Effector memory CD8-positive, alpha-beta T cell (primary cell): ENCODE measurements at regions not wholly inside any gene's neighbourhood (a gene's known extent, or its start where the extent isn't known, plus 50 kb on each side); places are given as distances from the start of the nearest gene placed in this dataset.
"Not testable (repeated sequence)": the region's sequence is repeated elsewhere in the genome, so short reads cannot be mapped to it uniquely, and the experiment has no call there.

Experiments used
- ATAC-seq: fragments of 150-1000 bp; cut with Tn5 transposase; replicated peaks from 2 replicates; pipeline ENCODE4 v1.10.0; 2021; ENCODE audit warnings: mild to moderate bottlenecking, moderate library complexity
- DNase-seq, 3 experiments: peaks; one replicate each; pipeline ENCODE4 v3.0.0; 2021
- H3K27ac Mint-ChIP-seq, 2 donors: one replicate each; pipeline ENCODE4 v1.8.0; 2022; ENCODE audit warnings: mild to moderate bottlenecking in 2 of 2, mixed read lengths in 2 of 2, moderate library complexity in 2 of 2
- H3K27me3 Mint-ChIP-seq, 2 donors: one replicate each; pipeline ENCODE4 v1.8.0; 2022; ENCODE audit warnings: mixed read lengths in 2 of 2
- H3K36me3 Mint-ChIP-seq: one replicate; pipeline ENCODE4 v1.8.0; 2022; ENCODE audit warnings: mild to moderate bottlenecking, moderate library complexity, mixed read lengths; ENCODE audit not compliant: insufficient read depth
- H3K4me1 Mint-ChIP-seq, 2 donors: one replicate each; pipeline ENCODE4 v1.8.0; 2022; ENCODE audit warnings: low read depth in 2 of 2, mixed read lengths in 2 of 2
- H3K4me3 Mint-ChIP-seq, 2 donors: one replicate each; pipeline ENCODE4 v1.8.0; 2022; ENCODE audit warnings: mild to moderate bottlenecking in 2 of 2, mixed read lengths in 2 of 2, moderate library complexity in 2 of 2
- H3K9me3 Mint-ChIP-seq, 2 donors: one replicate each; pipeline ENCODE4 v1.8.0; 2022; ENCODE audit warnings: mixed read lengths in 2 of 2

- Mint-ChIP-seq H3K9me3 (peaks cover 0 to 3% of the 10 kb centered on the region in 2 donors), H3K4me1 (peaks cover 7 to 8% of the 10 kb centered on the region in 2 donors), H3K36me3 (no peaks in the 10 kb centered on the region), H3K4me3 (no peak overlapping the region), H3K27ac (no peak overlapping the region), H3K27me3 (peaks cover 15 to 33% of the 10 kb centered on the region in 2 donors)
- ATAC-seq (no peak), DNase-seq (no peak)
These were observed 136.6 kb upstream of the SVIL start for GRCh38 chr10:29771376-29771775.

GRCh38 chr10:29769277-29769676 is 134.5 kb upstream of the SVIL start:
- ATAC-seq, H3K9me3 Mint-ChIP-seq, DNase-seq, H3K27ac Mint-ChIP-seq, H3K4me1 Mint-ChIP-seq, H3K4me3 Mint-ChIP-seq, H3K36me3 Mint-ChIP-seq: not testable (repeated sequence)
- peaks cover 9 to 25% of the 10 kb centered on the region in 2 donors for H3K27me3 Mint-ChIP-seq

GRCh38 chr10:29767968-29768367 is 133.2 kb upstream of the SVIL start:
- H3K4me3 Mint-ChIP-seq = no peak overlapping the region
- no peak for ATAC-seq
- no peaks in the 10 kb centered on the region for H3K9me3 Mint-ChIP-seq

GRCh38 chr10:29766753-29767152 is 132.0 kb upstream of the SVIL start:
- H3K4me1 Mint-ChIP-seq = no peaks in the 10 kb centered on the region
- DNase-seq (no peak), ATAC-seq (no peak)
- H3K36me3 Mint-ChIP-seq = no peaks in the 10 kb centered on the region
- H3K9me3 Mint-ChIP-seq = no peaks in the 10 kb centered on the region
- no peak overlapping the region for H3K27ac Mint-ChIP-seq
- H3K4me3 Mint-ChIP-seq = no peak overlapping the region
- peaks cover 9 to 17% of the 10 kb centered on the region in 2 donors for H3K27me3 Mint-ChIP-seq

More at GRCh38 chr10:29767968-29768367, 133.2 kb upstream of the SVIL start:
- H3K27ac Mint-ChIP-seq = no peak overlapping the region
- peaks cover 7 to 8% of the 10 kb centered on the region in 2 donors for H3K4me1 Mint-ChIP-seq
- peaks cover 9 to 18% of the 10 kb centered on the region in 2 donors for H3K27me3 Mint-ChIP-seq
- DNase-seq = no peak
- H3K36me3 Mint-ChIP-seq = no peaks in the 10 kb centered on the region

GRCh38 chr10:29765330-29765729 is 130.6 kb upstream of the SVIL start:
- DNase-seq (no peak), ATAC-seq (no peak)
- Mint-ChIP-seq H3K4me1 (no peaks in the 10 kb centered on the region), H3K27ac (no peak overlapping the region), H3K36me3 (no peaks in the 10 kb centered on the region), H3K9me3 (no peaks in the 10 kb centered on the region), H3K27me3 (peaks cover 7 to 8% of the 10 kb centered on the region in 2 donors), H3K4me3 (no peak overlapping the region)

GRCh38 chr10:29763396-29763795 is 128.6 kb upstream of the SVIL start:
- Mint-ChIP-seq H3K27ac (no peak overlapping the region), H3K4me1 (no peaks in the 10 kb centered on the region), H3K36me3 (no peaks in the 10 kb centered on the region), H3K27me3 (peaks cover 2% of the 10 kb centered on the region in 2 donors), H3K9me3 (no peaks in the 10 kb centered on the region), H3K4me3 (no peak overlapping the region)
- DNase-seq = no peak
- ATAC-seq = no peak

GRCh38 chr10:29761916-29762315 is 127.1 kb upstream of the SVIL start:
- Mint-ChIP-seq H3K4me1 (no peaks in the 10 kb centered on the region), H3K27me3 (peaks cover 16% of the 10 kb centered on the region in 2 donors), H3K4me3 (no peak overlapping the region), H3K27ac (no peak overlapping the region), H3K9me3 (no peaks in the 10 kb centered on the region), H3K36me3 (no peaks in the 10 kb centered on the region)
- ATAC-seq (no peak), DNase-seq (no peak)

- DNase-seq (no peak), ATAC-seq (no peak)
- Mint-ChIP-seq H3K36me3 (no peaks in the 10 kb centered on the region), H3K27ac (no peak overlapping the region), H3K4me1 (no peaks in the 10 kb centered on the region), H3K27me3 (peaks cover 16% of the 10 kb centered on the region in 2 donors), H3K9me3 (no peaks in the 10 kb centered on the region), H3K4me3 (no peak overlapping the region)
These were observed 125.5 kb upstream of the SVIL start for GRCh38 chr10:29760138-29760900.

GRCh38 chr10:29757551-29758297 is 123.0 kb upstream of the SVIL start:
- DNase-seq (no peak), ATAC-seq (no peak)
- Mint-ChIP-seq H3K27me3 (peaks cover 16 to 23% of the 10 kb centered on the region in 2 donors), H3K4me3 (no peak overlapping the region), H3K4me1 (no peaks in the 10 kb centered on the region), H3K27ac (no peak overlapping the region), H3K36me3 (no peaks in the 10 kb centered on the region), H3K9me3 (no peaks in the 10 kb centered on the region)

GRCh38 chr10:29756451-29756850 is 121.7 kb upstream of the SVIL start:
- H3K4me1 Mint-ChIP-seq = no peaks in the 10 kb centered on the region
- no peak for ATAC-seq
- no peak overlapping the region for H3K27ac Mint-ChIP-seq
- H3K9me3 Mint-ChIP-seq = no peaks in the 10 kb centered on the region
- DNase-seq = no peak
- no peaks in the 10 kb centered on the region for H3K36me3 Mint-ChIP-seq
- H3K4me3 Mint-ChIP-seq = no peak overlapping the region
- H3K27me3 Mint-ChIP-seq = peaks cover 16 to 23% of the 10 kb centered on the region in 2 donors

- peaks cover 24% of the 10 kb centered on the region in 2 donors for H3K27me3 Mint-ChIP-seq
- H3K4me1 Mint-ChIP-seq = no peaks in the 10 kb centered on the region
- ATAC-seq (no peak), DNase-seq (no peak)
- no peak overlapping the region for H3K27ac Mint-ChIP-seq
- H3K9me3 Mint-ChIP-seq = no peaks in the 10 kb centered on the region
- no peak overlapping the region for H3K4me3 Mint-ChIP-seq
- H3K36me3 Mint-ChIP-seq = no peaks in the 10 kb centered on the region
These were observed 118.5 kb upstream of the SVIL start for GRCh38 chr10:29753283-29753682.

GRCh38 chr10:29751684-29752083 is 116.9 kb upstream of the SVIL start:
- no peak overlapping the region for H3K27ac Mint-ChIP-seq
- no peak for ATAC-seq
- no peak overlapping the region for H3K4me3 Mint-ChIP-seq

GRCh38 chr10:29751240-29751639 is 116.5 kb upstream of the SVIL start:
- ATAC-seq (no peak), DNase-seq (no peak)
- H3K4me3 Mint-ChIP-seq = no peak overlapping the region
- no peaks in the 10 kb centered on the region for H3K36me3 Mint-ChIP-seq
- no peaks in the 10 kb centered on the region for H3K9me3 Mint-ChIP-seq
- no peaks in the 10 kb centered on the region for H3K4me1 Mint-ChIP-seq
- peaks cover 16 to 17% of the 10 kb centered on the region in 2 donors for H3K27me3 Mint-ChIP-seq
- no peak overlapping the region for H3K27ac Mint-ChIP-seq

More at GRCh38 chr10:29751684-29752083, 116.9 kb upstream of the SVIL start:
- no peaks in the 10 kb centered on the region for H3K4me1 Mint-ChIP-seq
- no peak for DNase-seq
- H3K36me3 Mint-ChIP-seq = no peaks in the 10 kb centered on the region
- no peaks in the 10 kb centered on the region for H3K9me3 Mint-ChIP-seq
- peaks cover 16 to 17% of the 10 kb centered on the region in 2 donors for H3K27me3 Mint-ChIP-seq

GRCh38 chr10:29749150-29749549 is 114.4 kb upstream of the SVIL start:
- H3K4me3 Mint-ChIP-seq = no peak overlapping the region
- DNase-seq = no peak
- H3K36me3 Mint-ChIP-seq = no peaks in the 10 kb centered on the region
- H3K27me3 Mint-ChIP-seq = peaks cover 16 to 17% of the 10 kb centered on the region in 2 donors
- no peaks in the 10 kb centered on the region for H3K9me3 Mint-ChIP-seq
- no peak overlapping the region for H3K27ac Mint-ChIP-seq
- ATAC-seq = no peak
- H3K4me1 Mint-ChIP-seq = no peaks in the 10 kb centered on the region
